GM12891 (cell line): ENCODE measurements at regions not wholly inside any gene's neighbourhood (a gene's known extent, or its start where the extent isn't known, plus 50 kb on each side); places are given as distances from the start of the nearest gene placed in this dataset.

Source experiments
- PAX5 ChIP-seq: IDR thresholded peaks from 2 replicates; pipeline ENCODE4 v1.6.1; 2011; ENCODE audit warnings: low read length, moderate library complexity, mild to moderate bottlenecking; ENCODE audit not compliant: insufficient read depth, severe bottlenecking
- POLR2A ChIP-seq: IDR thresholded peaks from 2 replicates; pipeline ENCODE4 v1.6.1; 2011; ENCODE audit warnings: low read depth, low read length, control low read depth
- POLR2AphosphoS5 ChIP-seq: IDR thresholded peaks from 2 replicates; pipeline ENCODE4 v1.6.1; 2011; ENCODE audit warnings: low read depth, low read length, control low read depth
- POU2F2 ChIP-seq: IDR thresholded peaks from 2 replicates; pipeline ENCODE4 v1.6.1; 2011; ENCODE audit warnings: low read depth, mild to moderate bottlenecking, control low read depth, low read length, moderate library complexity
- SPI1 ChIP-seq: IDR thresholded peaks from 2 replicates; pipeline ENCODE4 v1.6.1; 2011; ENCODE audit warnings: low read depth, low read length, control low read depth
- TAF1 ChIP-seq: IDR thresholded peaks from 2 replicates; pipeline ENCODE4 v1.6.1; 2011; ENCODE audit warnings: low read depth, low read length, control low read depth

DNA sequence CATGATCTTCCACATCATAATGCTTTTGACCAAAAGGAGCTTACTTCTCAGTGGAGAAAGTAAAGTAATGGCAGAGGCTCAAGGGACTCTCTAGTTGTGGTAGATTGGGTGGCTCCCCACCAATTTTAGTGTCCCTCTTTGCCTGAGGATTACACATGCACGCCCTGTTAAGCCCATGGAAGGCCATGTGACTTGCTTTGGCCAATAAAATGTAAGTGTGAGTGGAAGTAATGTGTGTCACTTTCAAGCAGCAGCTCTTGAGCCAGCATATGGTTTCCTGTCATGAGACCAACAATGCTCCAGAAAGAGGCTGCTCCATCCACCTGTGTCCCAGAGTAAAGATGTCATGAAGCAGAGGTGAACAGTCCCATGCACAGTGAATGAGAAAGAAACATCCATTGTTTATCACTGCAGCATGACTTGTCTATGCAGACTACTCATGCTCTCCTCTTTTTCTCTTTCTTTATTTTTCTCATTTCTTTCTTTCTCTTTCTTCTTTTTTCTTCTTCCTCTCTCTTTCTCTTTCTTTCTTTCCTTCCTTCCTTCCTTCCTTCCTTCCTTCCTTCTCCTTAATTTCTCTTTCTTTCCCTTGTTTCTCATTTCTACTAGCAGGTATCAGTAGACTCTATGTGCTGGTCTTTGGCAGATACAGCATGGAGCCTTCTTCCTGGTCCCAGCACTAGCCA lies 57.3 kb upstream of the EGFLAM start:
- TF ChIP-seq POLR2A = no peak
- TF ChIP-seq POLR2AphosphoS5 = no peak
- TF ChIP-seq TAF1 = no peak
- TF ChIP-seq POU2F2 = no peak
- no peak for TF ChIP-seq SPI1
- TF ChIP-seq PAX5 = no peak
